Stimulated activated CD8-positive, alpha-beta memory T cell treated with anti-CD3 and anti-CD28 coated beads, Interleukin-7, amount 100 ng/mL, for 24 hours (primary cell): ENCODE measurements at regions not wholly inside any gene's neighbourhood (a gene's known extent, or its start where the extent isn't known, plus 50 kb on each side); places are given as distances from the start of the nearest gene placed in this dataset.
A peak's percentile ranks its signal among the peaks of the same experiment; 100 is the strongest.

ENCODE experiments used
- DNase-seq: peaks from one replicate; pipeline ENCODE4 v3.0.0-alpha.2; 2020; ENCODE audit warnings: low read depth

DNA sequence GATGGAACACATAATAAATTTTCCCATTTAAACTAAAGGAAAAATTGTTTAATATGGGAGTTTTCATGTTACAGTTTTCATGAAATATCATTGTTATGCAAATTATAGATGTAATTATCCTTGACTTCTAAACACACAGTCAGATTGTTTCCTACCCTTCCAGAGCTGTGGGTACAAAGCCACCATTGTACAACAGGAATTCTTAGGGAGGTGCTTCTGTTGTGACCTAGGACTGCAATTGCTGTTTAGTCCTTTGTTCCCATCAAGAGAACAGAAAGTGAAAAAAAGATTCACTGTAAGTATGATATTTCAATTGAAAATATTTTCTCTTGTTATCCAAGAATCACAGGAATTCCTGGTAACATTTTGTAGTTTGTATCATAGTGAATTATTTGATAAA is 455.3 kb upstream of the NAALADL2 start:
- DNase-seq: no peak

DNA sequence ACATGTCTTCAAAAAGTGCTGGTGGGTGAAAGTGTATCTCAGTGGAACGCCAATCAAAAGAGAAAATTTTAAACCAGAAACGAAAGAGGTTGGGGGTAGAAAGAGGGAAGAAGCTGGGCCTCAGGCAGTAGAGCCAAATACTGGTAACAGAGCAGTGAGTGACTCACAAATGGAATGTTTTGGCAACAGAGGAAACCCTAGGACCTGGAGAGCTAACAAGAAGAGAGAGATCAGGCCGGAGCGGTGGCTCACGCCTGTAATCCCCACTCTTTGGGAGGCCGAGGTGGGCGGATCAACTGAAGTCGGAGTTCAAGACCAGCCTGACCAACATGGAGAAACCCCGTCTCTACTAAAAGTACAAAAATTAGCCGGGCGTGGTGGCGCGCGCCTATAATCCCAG is 450.8 kb upstream of the NAALADL2 start:
- DNase-seq: no peak

DNA sequence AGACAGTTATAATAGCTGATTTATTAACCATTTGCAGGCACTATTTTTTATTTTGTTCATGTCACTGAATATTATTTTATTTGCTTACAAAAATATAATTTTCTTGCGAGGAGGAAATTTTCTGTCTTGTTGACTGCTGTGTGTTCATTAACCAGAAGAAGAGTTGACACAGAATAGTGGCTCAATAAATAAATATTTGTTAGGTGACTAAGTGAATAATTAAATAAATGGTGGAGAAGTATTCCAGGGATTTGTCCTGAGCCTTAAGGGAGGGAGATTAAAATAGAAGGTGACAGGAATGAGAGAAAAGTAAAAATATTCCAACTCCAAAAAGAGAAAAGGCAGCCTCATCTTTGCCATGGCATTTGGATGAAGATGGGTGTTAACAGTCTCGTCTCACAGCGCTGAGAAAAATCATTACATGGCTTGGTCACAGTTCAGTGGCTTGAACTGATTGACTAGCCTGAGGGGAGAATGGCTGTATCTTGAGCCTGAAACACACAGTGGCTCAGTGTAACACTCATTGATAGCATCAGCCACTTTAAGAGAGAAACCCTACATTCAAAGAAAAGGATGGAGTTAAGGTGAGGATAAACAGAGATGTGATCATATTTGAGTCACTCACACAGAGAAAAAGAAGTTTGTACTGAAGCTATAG is 449.9 kb upstream of the NAALADL2 start:
- no peak for DNase-seq

DNA sequence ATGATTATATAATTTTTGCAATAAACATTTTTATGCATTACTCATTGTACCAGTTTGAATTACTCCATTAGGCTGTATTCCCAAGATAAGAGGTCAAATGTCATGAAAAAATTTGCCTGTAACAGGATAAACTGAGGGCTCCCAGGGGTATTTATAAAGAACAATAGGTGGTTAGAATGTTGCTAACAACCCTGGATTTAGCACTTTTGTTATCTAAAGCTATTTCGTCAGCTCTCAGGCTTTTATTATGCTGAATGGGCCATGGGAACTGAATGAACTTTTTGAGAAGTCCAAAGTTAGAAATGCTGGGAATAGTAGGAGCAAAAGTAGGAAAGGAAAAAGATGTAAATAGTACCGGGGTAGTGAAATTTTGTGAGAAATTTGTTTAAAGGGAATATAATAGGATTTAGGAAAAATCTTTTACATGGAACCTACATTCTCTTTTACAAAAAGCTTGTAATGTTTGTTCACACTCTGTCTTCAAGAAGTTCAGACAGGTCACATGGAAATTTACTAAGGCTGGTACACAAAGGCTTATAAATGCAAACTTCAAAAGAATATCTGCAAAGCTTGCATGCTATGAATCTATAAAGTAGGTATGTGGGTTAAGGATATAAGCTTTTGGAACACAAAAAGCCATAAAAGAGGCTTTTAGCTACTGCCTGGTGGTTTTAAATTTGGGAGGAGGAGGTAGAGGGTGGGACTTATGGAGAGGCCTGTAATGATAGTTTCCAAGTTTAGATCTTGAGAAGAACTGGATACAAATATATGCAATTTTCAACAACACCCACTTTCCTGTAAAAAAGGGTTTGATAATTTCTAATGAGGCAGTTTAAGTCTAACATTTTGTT is 445.8 kb upstream of the NAALADL2 start:
- no peak for DNase-seq

DNA sequence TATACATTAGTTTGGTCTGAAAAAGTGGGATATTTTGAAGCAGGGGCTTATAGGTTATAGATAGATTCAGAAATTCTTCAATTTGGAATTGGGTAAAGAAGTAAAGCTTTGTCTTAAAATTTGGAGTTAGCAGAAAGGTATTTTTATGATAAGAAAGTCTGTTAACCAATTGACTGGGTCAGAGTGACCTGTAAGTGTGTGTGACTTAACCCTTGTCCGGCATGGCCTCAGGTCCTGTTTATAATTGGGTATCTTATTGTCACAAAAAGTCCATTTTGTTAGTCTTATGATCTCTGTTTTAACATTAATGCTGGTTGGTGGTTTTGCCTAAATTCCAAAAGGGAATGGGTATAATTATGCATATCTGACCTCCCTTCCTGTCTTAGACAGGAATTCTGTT is 444.2 kb upstream of the NAALADL2 start:
- DNase-seq: no peak

DNA sequence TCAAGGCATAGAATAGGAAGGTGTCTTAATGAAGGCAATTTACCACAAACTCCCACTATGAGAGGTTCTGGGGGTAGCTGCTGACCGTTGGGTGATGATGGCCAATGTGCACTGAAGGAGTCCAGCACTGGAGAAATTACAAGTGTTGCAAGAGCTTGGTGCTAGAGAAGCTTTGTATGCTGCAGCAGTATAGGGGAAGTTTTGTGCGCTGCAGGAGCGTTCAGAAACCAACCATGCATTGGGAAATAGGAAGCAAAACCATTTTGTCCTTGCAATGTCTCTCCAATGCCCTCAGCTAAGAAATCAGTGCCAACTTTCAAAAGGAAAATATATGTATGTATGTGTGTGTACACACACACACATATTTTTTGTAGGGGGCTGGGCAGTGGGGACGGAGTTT is 441.6 kb upstream of the NAALADL2 start:
- DNase-seq: no peak

DNA sequence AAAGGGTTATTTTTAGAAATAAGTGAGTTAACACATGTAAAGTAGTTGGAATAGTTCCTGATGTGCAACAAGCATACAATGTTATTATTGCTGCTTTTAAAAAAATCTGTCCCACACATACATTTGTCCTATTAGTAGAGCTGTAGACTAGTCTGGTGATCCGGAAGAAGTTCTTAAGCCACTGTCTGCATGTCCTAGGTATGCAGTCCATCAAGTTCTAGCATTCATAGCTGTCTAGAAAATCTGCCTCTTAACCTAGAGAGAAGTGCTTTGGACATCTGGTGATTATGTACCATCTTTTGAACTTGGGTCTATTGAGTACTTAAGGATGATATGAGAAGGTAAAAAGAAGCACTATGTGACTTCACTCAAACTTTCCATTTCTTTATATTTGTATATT is 439.9 kb upstream of the NAALADL2 start:
- DNase-seq: no peak

DNA sequence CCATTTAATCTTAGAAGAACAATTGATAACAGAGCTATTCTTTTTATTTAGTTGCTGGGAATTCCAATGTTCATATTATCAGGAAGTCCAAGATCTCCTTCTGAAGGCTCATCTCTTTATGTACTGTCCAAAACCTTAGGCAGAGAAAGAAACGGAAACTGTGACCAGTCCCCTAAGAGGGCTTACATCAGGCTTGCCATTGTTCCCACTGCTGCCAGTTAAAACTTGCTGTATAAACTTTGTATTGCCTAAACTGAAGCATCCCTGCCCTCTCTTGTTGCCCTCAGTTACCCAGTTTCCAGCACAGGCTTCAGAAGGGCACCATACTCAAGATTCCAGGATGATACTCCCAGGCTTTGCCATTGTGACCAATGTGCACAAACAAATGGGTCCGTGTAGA is 435.2 kb upstream of the NAALADL2 start:
- DNase-seq: no peak

DNA sequence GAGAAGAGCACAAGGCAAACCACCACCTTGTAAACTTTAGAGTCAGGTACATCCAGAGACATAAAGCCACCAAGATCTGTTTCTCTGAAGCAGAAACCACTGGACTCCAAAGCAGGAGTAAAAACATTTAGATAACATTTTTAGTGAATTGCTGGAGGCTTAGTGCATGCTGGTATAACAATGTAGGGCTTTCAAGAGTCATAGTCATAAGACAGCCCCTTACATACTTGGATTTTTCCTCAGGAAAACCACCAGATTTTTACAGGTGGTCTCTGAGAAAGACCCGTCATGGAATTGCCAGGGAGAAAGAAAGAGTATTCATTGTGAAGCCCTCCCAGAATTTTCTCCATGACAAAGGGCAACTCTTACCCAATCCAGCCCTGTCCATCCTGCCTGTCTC is 434.5 kb upstream of the NAALADL2 start:
- DNase-seq: no peak

DNA sequence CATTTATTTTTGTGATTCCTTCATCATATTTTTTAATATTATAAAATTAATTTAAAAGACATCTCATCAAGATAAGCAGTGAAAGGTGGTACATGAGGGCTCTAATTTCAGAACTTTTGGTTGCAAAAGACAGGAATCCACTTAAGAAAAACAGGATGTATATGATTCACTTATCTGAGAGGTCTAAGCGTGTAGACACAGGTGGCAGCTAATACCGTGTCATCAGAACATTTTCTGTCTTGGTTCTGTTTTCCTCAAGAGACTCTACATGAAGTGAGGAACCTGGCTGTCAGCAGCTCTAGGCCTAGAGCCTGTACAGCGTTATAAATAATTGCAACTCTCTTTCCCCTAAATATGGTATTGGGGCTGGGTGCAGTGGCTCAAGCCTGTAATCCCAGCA is 433.7 kb upstream of the NAALADL2 start:
- DNase-seq: no peak

DNA sequence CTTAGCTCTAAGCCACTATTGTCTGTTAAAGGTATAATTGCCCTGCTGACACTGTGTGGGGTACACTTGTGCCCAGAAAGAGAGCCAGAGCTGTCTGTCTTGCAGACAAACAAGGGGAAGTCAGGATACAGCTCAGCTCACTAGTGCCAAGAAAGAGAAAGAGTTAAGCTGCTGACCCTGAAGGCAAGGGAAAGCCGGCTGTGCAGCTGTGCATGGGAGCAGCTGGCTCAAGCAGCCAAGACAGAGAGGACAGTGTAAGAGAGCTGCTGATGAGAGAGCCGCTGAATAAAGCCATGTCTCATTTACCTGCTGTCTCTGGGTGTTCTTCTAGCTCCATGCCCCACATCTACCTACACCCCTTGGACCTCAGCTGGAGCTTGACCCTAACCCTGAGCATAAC is 428.1 kb upstream of the NAALADL2 start:
- no peak for DNase-seq

DNA sequence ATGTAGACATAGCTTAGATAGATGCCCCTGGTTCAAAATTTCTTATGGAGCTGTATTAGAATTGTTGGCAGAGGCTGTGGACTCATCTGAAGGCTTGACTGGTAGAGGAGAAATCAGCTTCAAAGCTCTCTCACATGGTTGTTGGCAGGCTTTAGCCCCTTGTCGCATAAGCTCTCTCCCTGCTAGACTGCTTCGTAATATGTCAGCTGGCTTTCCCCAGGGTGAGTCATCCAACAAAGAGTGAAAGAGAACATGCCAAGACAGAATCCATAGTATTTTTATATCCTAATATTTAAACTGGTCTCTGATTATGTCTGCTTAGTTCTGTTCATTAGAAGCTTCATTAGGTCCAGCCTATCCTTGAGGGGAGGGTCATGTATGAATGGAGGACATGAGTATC is 427.4 kb upstream of the NAALADL2 start:
- no peak for DNase-seq

DNA sequence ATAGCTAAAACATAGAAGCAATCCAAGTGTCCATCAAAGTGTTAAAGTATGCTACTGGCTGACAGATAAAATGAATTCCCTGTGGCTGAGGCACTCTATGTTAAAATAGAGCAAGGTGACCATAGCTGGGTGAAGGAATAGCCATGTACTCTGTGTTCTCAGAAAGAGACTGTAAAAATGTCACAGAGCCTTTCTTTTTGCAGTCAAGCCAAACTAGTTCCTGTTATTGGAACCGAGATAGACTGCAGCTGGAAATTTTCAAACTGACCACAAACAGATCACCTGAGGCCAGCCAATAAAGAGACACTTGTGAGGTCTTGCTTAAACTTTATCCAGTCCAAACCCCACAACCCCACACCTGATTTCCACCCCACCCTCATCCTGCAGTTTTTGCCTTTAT is 422.8 kb upstream of the NAALADL2 start:
- no peak for DNase-seq

DNA sequence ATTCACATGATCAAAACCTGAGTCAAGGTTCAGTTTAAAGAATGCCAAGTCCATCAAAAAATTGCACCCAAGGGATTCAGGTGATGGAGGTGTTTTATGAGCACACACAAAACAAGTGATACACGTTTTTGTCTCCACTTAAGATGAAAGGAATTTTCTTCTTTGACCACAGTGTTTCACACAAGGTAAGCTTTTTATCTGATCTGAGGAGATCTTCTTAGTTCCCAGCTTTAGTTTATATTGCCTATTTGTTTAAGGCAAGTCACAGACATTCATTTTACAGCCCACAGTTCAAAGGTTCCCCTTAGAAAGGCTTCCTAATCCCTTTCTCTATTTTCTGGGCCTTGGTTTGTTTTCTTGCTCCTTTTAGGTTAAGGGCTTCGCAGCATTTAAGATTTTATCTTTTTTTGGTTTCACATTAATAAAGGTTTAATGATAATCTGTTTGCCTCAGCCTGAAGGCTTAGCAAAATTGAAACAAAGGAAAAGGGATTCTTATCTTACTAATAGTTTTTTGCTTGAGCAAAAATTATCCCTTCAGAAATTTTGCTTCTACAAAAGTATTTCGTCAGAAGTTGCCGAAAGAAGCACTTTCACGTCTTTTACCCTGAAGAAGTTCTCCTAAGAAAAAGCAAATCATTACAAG is 420.5 kb upstream of the NAALADL2 start:
- DNase-seq: no peak

DNA sequence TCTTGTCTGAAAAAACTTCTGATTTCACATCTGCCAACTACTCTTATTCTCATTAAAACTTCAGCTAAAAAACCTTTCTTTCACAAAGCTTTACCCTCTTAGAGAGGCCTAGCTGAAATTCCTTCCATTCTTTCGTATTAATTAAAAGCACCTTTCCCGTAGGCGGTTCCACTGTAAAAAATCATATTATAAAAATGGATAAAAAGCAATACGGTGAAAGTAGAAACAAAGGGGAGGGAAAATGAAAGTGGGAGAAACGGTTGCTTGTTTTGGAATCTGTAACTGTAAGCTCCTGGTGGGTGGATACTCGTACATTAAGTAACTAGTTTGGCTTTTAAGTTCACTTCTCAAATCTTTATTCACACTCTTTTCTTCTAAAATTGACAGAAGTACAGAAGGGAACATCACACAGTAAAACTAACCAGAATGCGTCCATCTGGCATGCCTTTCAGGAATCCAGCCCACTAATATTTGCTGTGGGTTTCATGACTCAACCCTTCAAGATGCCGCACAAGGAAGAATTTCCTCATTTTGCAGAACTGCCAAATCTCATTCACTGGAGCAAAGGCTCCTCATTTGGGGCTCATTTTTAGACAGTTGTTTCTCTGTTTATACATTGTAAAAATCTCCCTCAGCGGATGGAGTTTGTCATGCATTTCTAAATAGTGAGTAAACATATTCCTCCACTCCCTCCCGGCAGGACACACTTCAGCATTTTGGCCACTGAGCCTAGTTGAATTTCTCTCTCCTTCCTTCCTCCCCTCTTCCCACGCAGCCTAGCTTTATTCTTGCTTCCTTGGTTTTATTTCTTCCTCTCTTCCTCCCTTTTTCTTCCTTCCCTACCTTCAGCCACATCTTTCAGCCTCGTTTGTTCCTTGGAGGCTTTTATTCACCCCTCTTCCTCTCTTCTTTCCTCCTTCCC is 419.5 kb upstream of the NAALADL2 start:
- DNase-seq: no peak

DNA sequence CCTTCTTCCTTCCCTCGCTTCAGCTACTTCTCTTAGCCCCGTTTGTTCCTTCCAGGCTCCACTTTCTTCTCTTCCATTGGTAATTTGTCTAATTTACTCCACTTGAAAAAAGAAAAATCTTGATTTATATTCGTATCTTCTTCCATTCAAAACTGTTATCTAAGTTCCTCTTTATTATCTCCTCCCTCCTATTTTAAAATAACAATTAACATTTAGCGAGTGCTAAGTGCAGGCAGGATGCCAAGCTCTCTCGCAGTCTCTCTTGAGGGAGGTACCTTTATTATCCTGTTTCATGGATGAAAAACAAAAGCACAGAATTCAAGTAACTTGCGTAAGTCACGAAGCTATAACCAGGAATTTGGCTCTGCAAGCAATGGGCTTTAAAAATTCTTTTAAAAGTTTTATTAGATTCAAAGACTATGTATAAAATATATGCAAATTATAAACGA is 418.9 kb upstream of the NAALADL2 start:
- no peak for DNase-seq

DNA sequence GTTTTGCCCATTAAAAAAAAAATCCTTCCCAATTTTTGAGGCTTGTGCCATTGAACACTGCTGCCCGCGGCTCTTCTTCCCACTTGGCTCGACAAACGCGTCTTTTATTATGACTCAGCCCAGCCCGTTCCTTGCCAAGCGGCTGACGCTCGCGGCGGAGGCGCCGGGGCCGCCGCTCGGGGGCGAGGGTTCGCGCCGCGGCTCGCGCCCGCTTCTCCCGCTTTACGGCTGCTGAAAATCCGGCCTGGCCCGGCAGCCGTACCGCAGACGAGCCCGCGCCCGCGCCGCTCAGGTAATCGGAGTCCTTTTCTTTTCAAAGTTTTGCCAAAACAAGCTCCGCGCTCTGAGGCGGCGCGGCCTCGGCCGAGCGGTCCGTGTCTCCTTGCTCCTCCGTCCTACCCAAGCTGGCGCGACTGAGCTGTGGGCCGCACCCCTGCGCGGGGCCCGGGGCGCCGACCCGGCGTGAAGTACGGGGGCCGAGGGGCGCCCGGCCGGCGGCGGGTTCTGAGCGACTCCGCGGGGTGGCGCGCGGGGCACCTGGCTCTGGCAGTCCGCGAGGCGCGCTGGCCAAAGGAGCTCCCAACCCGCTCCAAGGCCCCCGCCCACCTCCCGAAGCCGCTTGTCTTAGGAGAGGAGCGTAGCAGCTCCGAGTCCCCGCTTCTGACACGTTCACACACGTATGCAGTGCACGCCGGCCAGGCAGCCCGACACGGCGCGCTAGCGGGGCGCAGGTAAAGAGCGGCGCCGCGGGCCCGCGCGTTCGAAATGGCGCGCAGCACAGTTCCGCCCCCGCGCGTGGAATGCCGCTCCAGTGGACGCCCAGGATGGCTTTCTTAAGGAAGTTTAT is 418.2 kb upstream of the NAALADL2 start:
- DNase-seq: peak; percentile 21

DNA sequence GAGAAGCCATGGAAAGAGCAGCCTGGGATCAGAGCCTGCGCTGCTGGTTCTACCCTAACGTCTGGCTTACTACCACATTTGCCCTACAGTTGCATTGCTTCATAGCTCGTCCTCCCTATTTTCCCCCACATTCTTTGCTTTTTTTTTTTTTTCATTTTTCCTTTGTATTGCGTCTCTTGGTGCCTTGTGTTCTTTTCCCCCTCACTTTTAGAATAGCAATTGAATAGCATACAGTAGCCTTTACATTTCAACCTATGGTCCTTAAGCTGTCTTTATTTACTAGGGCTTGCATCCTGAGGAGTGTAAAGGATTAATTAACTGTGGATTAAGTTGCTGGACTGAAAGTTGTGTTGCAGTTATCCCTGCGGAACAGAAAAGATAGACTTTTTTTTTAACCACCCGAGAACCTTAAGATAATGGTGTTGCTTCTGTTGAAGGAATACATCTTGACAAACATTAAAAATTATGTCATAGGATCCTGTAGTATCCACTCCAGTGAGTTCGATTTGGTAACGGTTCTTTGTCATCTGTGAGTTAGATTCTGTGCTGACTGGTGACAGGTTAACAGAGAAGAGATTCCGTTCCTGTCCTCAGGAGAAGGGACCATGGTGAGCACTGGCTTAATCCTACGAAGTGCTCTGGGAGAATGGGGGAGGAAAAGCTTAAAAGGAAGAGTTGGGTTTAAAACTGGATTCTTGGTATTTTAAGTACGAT is 417.4 kb upstream of the NAALADL2 start:
- DNase-seq: no peak

DNA sequence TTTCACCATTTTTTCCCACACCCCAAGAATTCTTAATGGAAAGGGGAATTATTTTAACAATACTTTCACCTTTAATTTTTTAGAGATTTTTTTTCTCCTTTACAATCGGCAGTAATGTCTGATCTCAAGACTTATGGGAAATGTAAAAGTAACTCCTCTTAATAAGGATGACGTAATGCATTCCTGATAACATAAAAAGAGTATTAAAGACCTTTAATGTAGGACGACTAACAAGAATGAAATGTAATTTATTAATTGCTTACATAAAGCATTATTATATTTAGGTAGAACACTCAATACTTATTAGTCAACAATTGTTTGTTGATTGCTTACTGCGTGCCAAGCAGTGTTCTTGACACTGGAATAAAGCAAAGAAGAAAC is 416.8 kb upstream of the NAALADL2 start:
- DNase-seq: no peak

DNA sequence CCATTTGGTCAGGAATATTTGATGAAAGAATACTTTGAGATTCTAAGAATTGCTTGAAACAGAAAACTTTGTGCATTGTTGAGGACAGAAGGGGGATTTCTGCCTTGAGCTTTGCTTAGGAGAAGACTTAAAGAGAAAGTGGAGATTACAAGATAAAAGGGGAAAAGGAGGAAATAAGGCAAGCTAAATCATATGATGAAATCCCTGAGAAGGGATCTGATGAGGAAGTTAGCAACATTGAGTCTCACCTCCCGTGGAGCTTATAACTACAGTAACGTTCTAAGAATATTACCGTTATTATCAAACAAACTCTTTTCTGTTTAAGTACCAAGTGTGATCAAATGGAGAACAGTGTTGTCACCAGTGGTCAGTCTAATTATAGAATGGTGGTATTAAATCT is 414.7 kb upstream of the NAALADL2 start:
- no peak for DNase-seq

DNA sequence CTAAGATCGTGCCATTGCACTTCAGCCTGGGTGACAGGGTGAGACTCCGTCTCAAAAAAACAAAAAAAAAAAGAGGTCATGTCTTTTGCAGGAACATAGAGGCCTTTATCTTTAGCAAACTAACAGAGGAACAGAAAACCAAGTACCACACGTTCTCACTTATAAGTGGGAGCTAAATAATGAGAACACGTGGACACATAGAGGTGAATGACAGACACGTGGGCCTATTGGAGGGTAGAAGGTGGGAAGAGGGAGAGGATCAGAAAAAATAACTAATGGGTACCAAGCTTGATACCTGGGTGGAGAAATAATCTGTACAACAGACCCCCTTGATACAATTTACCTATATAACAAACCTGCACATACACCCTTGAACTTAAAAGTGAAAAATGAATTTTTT is 401.4 kb upstream of the NAALADL2 start:
- DNase-seq: no peak
